ENCODE measurements at regions not wholly inside any gene's neighbourhood (a gene's known extent, or its start where the extent isn't known, plus 50 kb on each side); places are given as distances from the start of the nearest gene placed in this dataset.

DNA sequence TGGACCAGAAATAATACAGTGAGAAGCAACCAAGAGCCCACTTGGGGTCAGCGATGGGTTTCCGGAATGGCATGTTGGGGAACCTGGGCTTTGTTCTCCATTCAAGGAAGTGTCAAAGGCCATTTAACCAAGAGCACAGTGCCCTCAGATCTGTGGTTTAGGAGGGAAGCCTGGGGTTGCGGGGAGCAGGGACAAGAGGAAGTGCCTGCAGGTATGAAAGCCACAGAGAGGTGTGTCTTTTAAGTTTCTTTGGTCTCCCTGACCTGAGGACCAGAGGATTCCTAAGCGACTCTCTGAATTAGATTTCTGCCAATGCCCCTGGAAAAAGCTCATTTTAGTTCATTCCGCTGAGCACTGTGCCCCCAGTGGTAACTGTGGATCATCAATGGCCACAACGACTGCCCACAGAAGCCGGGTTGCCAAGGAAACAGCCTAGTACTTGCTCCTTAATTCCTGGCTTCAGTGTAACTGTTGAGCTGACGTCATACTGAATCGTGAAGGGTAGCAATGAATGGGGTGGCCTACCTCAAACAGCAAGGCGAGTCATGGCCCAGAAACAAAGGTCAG is 107.3 kb upstream of the SPIN1 start:
- no peak for DNase-seq (ENCODE audit: low read depth)

- no peak for DNase-seq (ENCODE audit: low read depth)
Measured at GRCh38 chr9:88278036-88278435, 110.2 kb upstream of the SPIN1 start.

GRCh38 chr9:88274078-88274477 is 114.2 kb upstream of the SPIN1 start:
- DNase-seq (ENCODE audit: low read depth): no peak

GRCh38 chr9:88272986-88273385 is 115.3 kb upstream of the SPIN1 start:
- no peak for DNase-seq (ENCODE audit: low read depth)

GRCh38 chr9:88270413-88270812 is 117.8 kb upstream of the SPIN1 start:
- DNase-seq (ENCODE audit: low read depth): no peak

DNA sequence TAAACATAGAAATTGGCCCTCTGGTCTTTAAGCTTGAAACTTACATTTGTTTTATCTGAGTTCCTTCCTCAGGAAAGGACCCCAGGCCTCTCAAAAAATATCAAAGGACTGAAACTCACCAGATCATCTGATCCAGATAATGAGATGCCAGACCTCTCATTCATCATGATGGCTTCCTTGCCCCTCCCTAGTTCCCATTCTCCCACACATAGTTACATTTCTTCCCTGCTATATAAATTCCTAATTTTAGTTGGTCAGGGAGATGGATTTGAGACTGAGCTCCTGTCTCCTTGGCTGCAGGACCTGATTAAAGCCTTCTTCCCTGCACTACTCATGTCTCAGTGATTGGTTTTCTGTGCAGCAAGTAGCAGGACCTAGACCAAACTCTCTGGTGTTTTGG is 119.4 kb upstream of the SPIN1 start:
- DNase-seq (ENCODE audit: low read depth): no peak

GRCh38 chr9:88267283-88267682 is 121.0 kb upstream of the SPIN1 start:
- DNase-seq (ENCODE audit: low read depth): no peak

GRCh38 chr9:88266416-88266815 is 121.8 kb upstream of the SPIN1 start:
- DNase-seq (ENCODE audit: low read depth): no peak

- no peak for DNase-seq (ENCODE audit: low read depth)
Measured at GRCh38 chr9:88259001-88259400, 120.7 kb upstream of the SPATA31C2 start.

- peak; percentile 59 for DNase-seq (ENCODE audit: low read depth)
Measured at GRCh38 chr9:88258601-88259000, 120.3 kb upstream of the SPATA31C2 start.

DNA sequence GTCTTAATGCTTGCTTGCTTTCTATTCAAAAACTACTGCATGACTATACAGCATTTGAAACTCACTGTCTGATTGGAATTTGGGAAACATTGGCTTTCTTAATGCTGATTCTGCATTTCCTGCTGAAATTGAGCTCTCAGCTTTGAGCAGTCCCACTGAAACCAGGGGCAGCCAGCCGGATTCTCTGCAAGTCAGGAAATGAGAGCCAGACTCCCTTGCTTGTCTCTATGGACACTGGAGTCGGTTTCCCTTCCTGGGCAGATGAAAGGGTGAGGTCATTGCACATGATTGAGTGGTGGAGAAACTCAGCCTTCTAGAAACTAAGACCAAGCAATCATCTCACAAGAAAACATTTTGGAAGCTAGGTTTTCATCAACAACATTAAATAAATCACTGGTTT is 119.7 kb upstream of the SPATA31C2 start:
- DNase-seq (ENCODE audit: low read depth): peak; percentile 80

DNA sequence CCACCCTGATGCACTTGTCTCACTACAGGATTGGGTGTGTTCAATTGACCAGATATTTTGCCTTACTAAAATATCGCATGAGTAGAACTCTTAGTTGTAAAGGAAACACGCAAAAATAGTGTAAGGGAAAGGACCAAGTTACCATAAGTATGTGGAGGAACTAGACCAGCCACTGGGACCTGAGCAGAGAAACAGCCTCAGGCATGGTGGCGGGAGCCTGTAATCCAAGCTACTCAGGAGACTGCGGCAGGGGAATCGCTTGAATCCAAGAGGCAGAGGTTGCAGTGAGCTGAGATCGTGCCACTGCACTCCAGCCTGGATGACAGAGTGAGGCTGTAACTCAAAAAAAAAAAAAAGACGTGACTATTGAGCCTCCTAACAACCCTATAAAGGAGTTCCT is 117.9 kb upstream of the SPATA31C2 start:
- DNase-seq (ENCODE audit: low read depth): no peak

DNA sequence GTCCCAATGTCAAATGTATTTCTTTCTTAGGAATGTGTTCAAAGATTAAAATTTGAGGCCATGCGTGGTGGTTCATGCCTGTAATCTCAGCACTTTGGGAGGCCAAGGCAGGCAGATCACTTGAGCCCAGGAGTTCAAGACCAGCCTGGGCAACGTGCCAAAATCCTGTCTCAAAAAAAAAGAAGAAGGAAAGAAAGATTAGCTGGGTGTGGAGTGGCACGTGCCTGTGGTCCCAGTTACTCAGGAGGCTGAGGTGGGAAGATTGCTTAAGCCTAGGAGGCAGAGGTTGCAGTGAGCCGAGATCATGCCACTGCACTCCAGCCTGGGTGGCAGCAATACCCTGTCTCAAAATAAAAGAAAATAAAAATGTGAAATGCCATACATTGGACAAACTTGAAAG is 117.5 kb upstream of the SPATA31C2 start:
- peak; percentile 73 for DNase-seq (ENCODE audit: low read depth)

DNA sequence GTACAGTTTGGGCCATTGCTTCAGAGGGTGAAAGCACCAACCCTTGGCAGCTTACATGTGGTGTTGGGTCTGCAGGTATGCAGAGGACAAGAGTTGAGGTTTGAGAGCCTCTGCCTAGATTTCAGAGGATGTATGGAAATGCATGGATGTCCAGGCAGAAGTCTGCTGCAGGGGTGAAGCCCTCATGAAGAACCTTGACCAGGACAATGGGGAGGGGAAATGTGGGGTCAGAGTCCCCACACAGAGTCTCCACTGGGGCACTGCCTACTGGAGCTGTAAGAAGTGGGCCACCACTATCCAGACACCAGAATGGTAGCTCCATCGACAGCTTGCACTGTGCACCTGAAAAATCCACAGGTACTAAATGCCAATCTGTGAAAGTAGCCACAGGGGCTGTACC is 113.6 kb upstream of the SPATA31C2 start:
- DNase-seq (ENCODE audit: low read depth): no peak

- peak; percentile 98 for DNase-seq (ENCODE audit: low read depth)
Measured at GRCh38 chr9:88243736-88244135, 105.5 kb upstream of the SPATA31C2 start.

DNA sequence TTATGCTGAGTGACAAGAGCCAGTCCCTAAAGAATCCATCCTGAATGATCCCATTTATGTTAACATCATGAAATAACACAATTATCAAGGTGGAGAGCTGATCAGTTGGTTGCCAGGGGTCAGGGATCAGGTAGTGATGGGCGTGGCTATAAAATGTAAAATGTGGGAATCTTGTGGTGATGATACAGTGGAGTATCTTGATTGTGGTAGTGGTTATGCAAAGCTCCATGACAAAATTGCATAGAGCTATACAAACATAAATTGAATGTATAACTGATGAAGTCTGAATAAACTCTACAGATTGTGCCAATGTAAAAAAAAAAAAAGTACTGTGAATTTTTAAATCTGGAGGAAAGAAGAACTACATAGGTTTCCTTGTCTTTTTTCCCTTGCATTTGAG is 104.6 kb upstream of the SPATA31C2 start:
- no peak for DNase-seq (ENCODE audit: low read depth)

DNA sequence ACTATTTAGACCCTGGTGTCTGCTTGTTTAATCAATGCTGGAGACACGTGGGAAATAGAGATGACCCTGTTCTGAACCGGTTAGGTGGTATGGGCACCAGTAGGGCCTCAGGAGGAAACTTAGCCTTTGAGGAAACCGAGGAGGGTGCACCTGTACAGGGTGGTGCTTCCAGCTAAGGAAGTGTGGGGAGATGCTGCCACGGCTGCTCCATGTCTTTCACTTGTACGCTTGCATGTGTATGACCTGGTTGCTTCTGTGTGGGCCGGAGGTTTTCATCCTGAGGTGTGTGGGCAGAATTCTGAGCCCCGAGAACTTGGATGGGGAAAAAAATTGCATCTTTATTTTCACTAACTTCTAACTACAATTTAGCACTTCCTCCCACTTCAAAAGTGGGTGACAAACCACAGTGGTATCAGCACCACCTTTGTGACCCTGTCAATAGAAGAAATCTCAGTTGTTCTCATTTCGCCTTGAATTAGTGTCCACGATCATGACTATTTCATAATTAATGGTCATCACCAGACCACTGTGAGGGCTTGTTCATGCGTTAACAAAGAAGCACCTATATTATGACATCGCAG is 99.8 kb upstream of the SPATA31C2 start:
- DNase-seq (ENCODE audit: low read depth): no peak

- no peak for DNase-seq (ENCODE audit: low read depth)
Measured at GRCh38 chr9:88237479-88237961, 99.2 kb upstream of the SPATA31C2 start.

DNA sequence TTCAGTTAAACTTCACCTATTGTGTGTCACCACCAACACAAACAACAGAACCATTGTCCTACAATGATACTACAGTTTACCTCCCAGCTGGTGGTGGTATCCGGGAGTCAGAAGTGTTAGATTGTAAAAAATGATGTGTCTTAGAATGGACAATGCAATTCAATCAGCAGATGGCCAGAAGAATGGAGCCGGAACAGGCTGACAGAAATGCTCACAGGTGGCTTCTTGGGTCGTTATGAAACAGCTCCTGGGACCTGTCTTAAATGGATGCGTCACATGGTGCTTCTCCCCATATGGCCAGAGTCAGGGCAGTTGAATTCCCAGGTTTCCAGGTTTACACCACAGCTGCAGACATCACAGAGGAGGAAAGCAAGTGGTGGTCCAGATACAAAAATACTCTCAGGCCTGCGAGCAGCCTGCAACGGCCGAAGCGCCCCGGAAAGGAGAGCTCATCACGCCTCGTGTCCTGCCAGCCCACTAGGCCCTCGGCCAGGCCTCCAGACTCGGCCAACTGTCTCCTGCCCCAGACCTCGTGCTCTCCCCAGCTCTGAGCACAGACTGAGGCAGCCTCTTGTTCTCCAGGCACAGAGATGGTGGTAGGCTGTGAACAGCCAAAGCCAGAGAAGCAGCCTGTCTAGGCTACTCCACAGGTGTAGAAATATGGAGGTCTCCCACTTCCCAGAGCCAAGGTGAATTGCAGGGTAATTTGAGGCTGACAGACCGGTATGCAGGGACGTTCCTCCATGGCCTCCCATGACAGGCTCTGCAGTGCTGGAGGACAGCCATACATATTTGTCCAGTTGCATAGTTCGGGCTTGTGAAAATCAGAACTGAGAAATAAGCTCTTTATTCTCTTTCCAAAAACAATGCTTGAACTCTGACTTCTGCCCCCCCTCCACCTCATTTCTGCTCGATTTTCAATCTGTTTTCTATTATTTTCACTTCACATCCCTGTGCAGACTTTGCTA is 98.5 kb upstream of the SPATA31C2 start:
- DNase-seq (ENCODE audit: low read depth): no peak

GRCh38 chr9:88235615-88236014 is 97.3 kb upstream of the SPATA31C2 start:
- no peak for DNase-seq (ENCODE audit: low read depth)

DNA sequence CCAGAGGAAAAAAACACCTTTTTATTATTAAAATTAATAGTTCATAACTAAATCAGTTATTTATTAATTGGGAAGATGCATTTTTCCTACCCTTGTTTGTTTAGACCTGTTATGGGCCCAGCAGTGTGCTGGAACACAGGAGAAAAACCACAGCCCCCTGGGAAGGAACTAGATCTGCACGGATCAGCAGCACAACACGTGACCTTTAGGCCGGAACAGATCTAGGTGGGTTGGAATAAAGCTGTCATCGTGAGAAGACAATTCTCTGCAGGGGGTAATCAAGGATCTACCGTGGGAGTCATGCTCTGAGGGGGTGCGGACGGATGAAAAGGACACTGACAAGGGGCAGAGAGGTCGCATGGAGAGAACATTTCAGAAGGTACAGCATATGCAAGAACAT is 95.8 kb upstream of the SPATA31C2 start:
- no peak for DNase-seq (ENCODE audit: low read depth)

- peak; percentile 29 for DNase-seq (ENCODE audit: low read depth)
Measured at GRCh38 chr9:88233091-88233490, 94.8 kb upstream of the SPATA31C2 start.

DNA sequence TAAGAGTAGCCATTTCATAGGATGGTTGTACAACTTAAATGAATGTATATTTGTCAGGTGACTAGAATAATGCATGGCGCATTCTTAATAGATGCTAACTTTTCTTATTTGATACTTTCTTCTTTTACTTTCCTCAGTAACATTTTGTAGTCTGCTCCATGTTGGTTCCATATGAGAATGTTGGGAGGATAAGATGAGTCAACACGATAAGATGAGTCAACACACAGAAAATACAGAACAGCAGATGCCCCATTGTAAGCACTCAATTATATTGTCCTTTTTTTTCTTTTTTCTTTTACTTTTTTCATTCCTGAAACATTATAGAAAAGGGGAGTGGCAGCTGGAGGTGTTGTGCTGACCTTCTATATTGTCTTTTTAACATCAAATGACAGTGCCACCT is 92.3 kb upstream of the SPATA31C2 start:
- DNase-seq (ENCODE audit: low read depth): no peak
